ENCODE measurements at regions not wholly inside any gene's neighbourhood (a gene's known extent, or its start where the extent isn't known, plus 50 kb on each side); places are given as distances from the start of the nearest gene placed in this dataset.

DNA sequence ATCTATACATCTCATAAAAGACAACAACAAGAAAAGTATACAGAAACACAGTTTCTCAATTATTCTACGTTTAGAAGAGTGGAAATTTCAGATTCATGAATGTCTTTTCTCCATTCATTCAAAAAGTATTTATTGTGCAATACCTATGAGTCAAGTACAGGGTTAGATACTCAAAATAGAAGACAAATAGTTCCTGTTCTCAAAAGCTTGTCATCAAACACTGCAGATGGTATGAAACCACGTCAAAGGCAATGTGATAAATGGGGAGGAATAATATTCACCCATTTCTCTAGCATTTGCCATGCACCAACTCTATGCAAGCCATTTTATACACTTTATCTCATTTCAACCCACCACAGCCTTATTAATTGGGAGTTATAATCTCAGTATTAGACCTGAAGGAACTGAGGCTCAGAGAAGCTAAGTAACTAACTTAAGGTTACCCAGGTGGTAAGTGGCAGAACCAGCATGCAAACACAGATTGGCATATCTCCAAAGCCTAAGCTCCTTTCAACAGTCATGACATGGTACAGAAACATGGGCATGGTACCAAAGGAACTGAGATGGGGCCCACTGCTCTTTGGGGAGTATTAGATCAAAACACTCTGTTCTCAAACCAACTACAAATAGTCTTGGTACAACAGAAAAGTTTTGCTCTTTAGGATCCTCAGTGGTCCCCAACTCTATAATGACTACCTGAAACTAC is 67.2 kb upstream of the NPAS2 start:
- no peaks in the 10 kb centered on the region for H3K9me3 ChIP-seq
- H3K4me1 ChIP-seq: no peaks in the 10 kb centered on the region
- H3K27ac ChIP-seq: no peak overlapping the region
- no peak overlapping the region for H3K4me3 ChIP-seq (replicated peaks in 1 of 3)
- no peak for DNase-seq
- intact Hi-C loops (cut with DNase I): no loop called here
- no peaks in the 10 kb centered on the region for H3K27me3 ChIP-seq
- no peak for TF ChIP-seq POLR2A (IDR thresholded peaks at IDR 0.05)
- TF ChIP-seq, protein P1, sequence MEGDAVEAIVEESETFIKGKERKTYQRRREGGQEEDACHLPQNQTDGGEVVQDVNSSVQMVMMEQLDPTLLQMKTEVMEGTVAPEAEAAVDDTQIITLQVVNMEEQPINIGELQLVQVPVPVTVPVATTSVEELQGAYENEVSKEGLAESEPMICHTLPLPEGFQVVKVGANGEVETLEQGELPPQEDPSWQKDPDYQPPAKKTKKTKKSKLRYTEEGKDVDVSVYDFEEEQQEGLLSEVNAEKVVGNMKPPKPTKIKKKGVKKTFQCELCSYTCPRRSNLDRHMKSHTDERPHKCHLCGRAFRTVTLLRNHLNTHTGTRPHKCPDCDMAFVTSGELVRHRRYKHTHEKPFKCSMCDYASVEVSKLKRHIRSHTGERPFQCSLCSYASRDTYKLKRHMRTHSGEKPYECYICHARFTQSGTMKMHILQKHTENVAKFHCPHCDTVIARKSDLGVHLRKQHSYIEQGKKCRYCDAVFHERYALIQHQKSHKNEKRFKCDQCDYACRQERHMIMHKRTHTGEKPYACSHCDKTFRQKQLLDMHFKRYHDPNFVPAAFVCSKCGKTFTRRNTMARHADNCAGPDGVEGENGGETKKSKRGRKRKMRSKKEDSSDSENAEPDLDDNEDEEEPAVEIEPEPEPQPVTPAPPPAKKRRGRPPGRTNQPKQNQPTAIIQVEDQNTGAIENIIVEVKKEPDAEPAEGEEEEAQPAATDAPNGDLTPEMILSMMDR (IDR thresholded peaks at IDR 0.05): no peak
- WGBS, 2 donors: 52 to 78% methylated on average over 2 of the region's 2 CpGs
- no peaks in the 10 kb centered on the region for H3K36me3 ChIP-seq

DNA sequence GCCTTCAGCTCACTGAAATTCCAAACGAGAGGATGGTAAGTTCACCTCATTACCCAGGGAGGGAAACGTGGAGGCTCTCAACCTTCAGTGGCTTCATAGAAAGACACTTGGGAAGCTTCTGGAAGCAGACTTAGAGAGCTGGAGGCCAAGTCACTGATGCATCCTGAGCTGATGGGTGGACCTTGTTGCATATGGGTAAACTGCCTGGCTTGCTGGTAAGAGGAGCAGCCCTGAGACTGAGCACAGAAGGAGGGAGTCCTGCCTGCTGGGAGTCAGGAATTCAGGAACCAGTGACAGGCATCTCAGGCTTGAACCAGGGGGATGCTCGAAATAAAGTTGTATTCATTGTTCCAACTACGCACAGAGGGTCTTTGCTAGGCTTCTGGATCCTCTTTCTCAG is 66.5 kb upstream of the NPAS2 start:
- no peak for TF ChIP-seq POLR2A (IDR thresholded peaks at IDR 0.05)
- TF ChIP-seq, protein P1 (IDR thresholded peaks at IDR 0.05): no peak
- Histone ChIP-seq H3K27ac (no peak overlapping the region), H3K9me3 (no peaks in the 10 kb centered on the region), H3K4me1 (no peaks in the 10 kb centered on the region), H3K4me3 (replicated peaks in 1 of 3) (no peak overlapping the region), H3K36me3 (no peaks in the 10 kb centered on the region), H3K27me3 (no peaks in the 10 kb centered on the region)
- WGBS, 2 donors: 72 to 87% methylated on average over 4 of the region's 4 CpGs
- no peak for DNase-seq
- intact Hi-C loops (cut with DNase I): no loop called here

GRCh38 chr2:100753881-100754280 is 66.1 kb upstream of the NPAS2 start:
- H3K4me1 ChIP-seq: no peaks in the 10 kb centered on the region
- H3K4me3 ChIP-seq (replicated peaks in 1 of 3): no peak overlapping the region
- no peak for TF ChIP-seq POLR2A (IDR thresholded peaks at IDR 0.05)
- TF ChIP-seq, protein P1 (IDR thresholded peaks at IDR 0.05): no peak
- no peaks in the 10 kb centered on the region for H3K36me3 ChIP-seq
- no peak for DNase-seq
- H3K9me3 ChIP-seq: no peaks in the 10 kb centered on the region
- intact Hi-C loops (cut with DNase I): no loop called here
- no peaks in the 10 kb centered on the region for H3K27me3 ChIP-seq
- no peak overlapping the region for H3K27ac ChIP-seq
- WGBS, 2 donors: 60 to 64% methylated on average over 1 of the region's 1 CpG

DNA sequence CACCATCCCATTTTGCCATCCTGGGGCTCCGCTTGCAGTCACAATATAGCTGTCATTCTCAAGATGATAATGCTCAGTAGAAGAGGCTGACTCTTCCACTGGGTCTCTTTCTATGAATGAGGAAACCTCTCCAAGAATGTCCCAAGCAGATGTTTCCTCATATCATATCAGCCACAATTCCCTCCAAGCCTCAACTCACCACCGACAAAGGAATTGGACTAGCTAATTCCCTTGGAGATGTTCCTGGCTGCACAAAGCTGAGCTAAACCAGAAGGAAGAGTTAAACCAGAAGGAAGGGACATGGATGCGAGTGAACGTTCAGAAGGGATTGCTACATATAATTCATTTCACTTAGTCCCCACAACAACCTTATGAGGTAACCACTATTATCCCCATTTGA is 65.0 kb upstream of the NPAS2 start:
- H3K27ac ChIP-seq: no peak overlapping the region
- intact Hi-C loops (cut with DNase I): no loop called here
- TF ChIP-seq, protein P1 (IDR thresholded peaks at IDR 0.05): no peak
- TF ChIP-seq POLR2A (IDR thresholded peaks at IDR 0.05): no peak

GRCh38 chr2:100755441-100755840 is 64.5 kb upstream of the NPAS2 start:
- Histone ChIP-seq H3K4me1 (no peaks in the 10 kb centered on the region), H3K27me3 (no peaks in the 10 kb centered on the region), H3K27ac (no peak overlapping the region), H3K4me3 (replicated peaks in 1 of 3) (no peak overlapping the region), H3K36me3 (no peaks in the 10 kb centered on the region), H3K9me3 (no peaks in the 10 kb centered on the region)
- TF ChIP-seq, protein P1 (IDR thresholded peaks at IDR 0.05): no peak
- no peak for TF ChIP-seq POLR2A (IDR thresholded peaks at IDR 0.05)
- WGBS, 2 donors: 63 to 80% methylated on average over 2 of the region's 2 CpGs
- no peak for DNase-seq
- intact Hi-C loops (cut with DNase I): no loop called here

More for the DNA sequence above, 65.0 kb upstream of the NPAS2 start:
- H3K9me3 ChIP-seq: no peaks in the 10 kb centered on the region
- H3K36me3 ChIP-seq: no peaks in the 10 kb centered on the region
- no peak for DNase-seq
- WGBS, 2 donors: 79 to 86% methylated on average over 4 of the region's 4 CpGs
- H3K4me3 ChIP-seq (replicated peaks in 1 of 3): no peak overlapping the region
- no peaks in the 10 kb centered on the region for H3K4me1 ChIP-seq
- no peaks in the 10 kb centered on the region for H3K27me3 ChIP-seq
